Erythroblast (primary cell): ENCODE measurements at regions not wholly inside any gene's neighbourhood (a gene's known extent, or its start where the extent isn't known, plus 50 kb on each side); places are given as distances from the start of the nearest gene placed in this dataset.

Experiments used
- GATA1 ChIP-seq: IDR thresholded peaks from 2 replicates; pipeline ENCODE4 v1.6.1; 2011; ENCODE audit warnings: low read depth, mild to moderate bottlenecking, control low read depth, low read length, moderate library complexity
- POLR2A ChIP-seq: IDR thresholded peaks from 2 replicates; pipeline ENCODE4 v1.6.1; 2011; ENCODE audit warnings: mild to moderate bottlenecking, low read length

GRCh38 chrX:38895775-38896174, 94.5 kb downstream of the MID1IP1 start:
- TF ChIP-seq POLR2A = no peak
- TF ChIP-seq GATA1 = no peak
